CD4-positive, alpha-beta T cell (primary cell): ENCODE measurements at regions not wholly inside any gene's neighbourhood (a gene's known extent, or its start where the extent isn't known, plus 50 kb on each side); places are given as distances from the start of the nearest gene placed in this dataset.

Experiments used
- ATAC-seq: fragments of 200-7000 bp; cut with Tn5 transposase; one replicate; pipeline ENCODE4 v1.10.0; 2022; ENCODE audit warnings: mild to moderate bottlenecking; ENCODE audit not compliant: poor library complexity
- CTCF ChIA-PET: fragments of 350-600 bp; sonication (Branson Sonifier 250); formaldehyde crosslinking; loops from one replicate; lab custom pipeline; 2021; ENCODE audit warnings: antibody characterized with exemption, inconsistent platforms; lab: Charles Lee
- POLR2A ChIA-PET: fragments of 350-600 bp; sonication (Branson Sonifier 250); formaldehyde crosslinking; loops from one replicate; lab custom pipeline; 2021; ENCODE audit warnings: antibody characterized with exemption, inconsistent platforms; lab: Charles Lee
- DNase-seq, 14 experiments: peaks; one replicate each; pipeline ENCODE4 v3.0.0-alpha.2; 2013 to 2020; ENCODE audit warnings: mixed read lengths in 2 of 14
- H3K27ac ChIP-seq, 2 donors: one replicate each; pipeline versions ENCODE4 v1.5.1 to v1.7.0; 2013; ENCODE audit warnings: low read length in 2 of 2, low read depth in 1 of 2, mild to moderate bottlenecking in 1 of 2
- H3K27me3 ChIP-seq, 2 experiments: 1 replicate in 1 of 2; 2 replicates in 1 of 2; pipeline versions ENCODE4 v1.6.1 to v1.7.0; 2013; ENCODE audit warnings: low read length in 2 of 2, control low read depth in 1 of 2, mild to moderate bottlenecking in 1 of 2, moderate library complexity in 1 of 2; ENCODE audit not compliant: insufficient read depth in 2 of 2, control insufficient read depth in 1 of 2
- H3K36me3 ChIP-seq: one replicate; pipeline ENCODE4 v1.6.1; 2013; ENCODE audit warnings: low read length, control low read depth; ENCODE audit not compliant: insufficient read depth
- H3K4me1 ChIP-seq: one replicate; pipeline ENCODE4 v1.6.1; 2013; ENCODE audit warnings: low read length, control low read depth; ENCODE audit not compliant: insufficient read depth
- H3K4me3 ChIP-seq: one replicate; pipeline ENCODE4 v1.5.1; 2013; ENCODE audit warnings: mild to moderate bottlenecking, low read length, moderate library complexity
- H3K9me3 ChIP-seq, 2 experiments: 1 replicate in 1 of 2; 2 replicates in 1 of 2; pipeline versions ENCODE4 v1.6.1 to v1.7.0; 2013; ENCODE audit warnings: low read length in 2 of 2, mild to moderate bottlenecking in 2 of 2, control low read depth in 1 of 2, moderate library complexity in 1 of 2; ENCODE audit not compliant: control insufficient read depth in 1 of 2, insufficient read depth in 1 of 2
- H3K27ac Mint-ChIP-seq: one replicate; pipeline ENCODE4 v1.8.0; 2020; ENCODE audit warnings: mixed read lengths
- H3K27me3 Mint-ChIP-seq: one replicate; pipeline ENCODE4 v1.8.0; 2021; ENCODE audit warnings: mixed read lengths
- H3K36me3 Mint-ChIP-seq: one replicate; pipeline ENCODE4 v1.8.0; 2021; ENCODE audit warnings: low read depth, mixed read lengths
- H3K4me1 Mint-ChIP-seq: one replicate; pipeline ENCODE4 v1.8.0; 2021; ENCODE audit warnings: low read depth, mixed read lengths
- H3K4me3 Mint-ChIP-seq: one replicate; pipeline ENCODE4 v1.8.0; 2020; ENCODE audit warnings: mild to moderate bottlenecking, mixed read lengths
- H3K9me3 Mint-ChIP-seq: one replicate; pipeline ENCODE4 v1.8.0; 2020; ENCODE audit warnings: mixed read lengths
- CTCF ChIP-seq: fragments of 200-600 bp; IDR thresholded peaks from one replicate; pipeline ENCODE4 v1.8.0; 2022; ENCODE audit warnings: antibody characterized with exemption, mild to moderate bottlenecking
- intact Hi-C, 2 experiments: fragments of 100-400 bp; cut with DNase I in 1 of 2; cut with micrococcal nuclease in 1 of 2; formaldehyde crosslinking; loops; one replicate each; pipeline versions ENCODE4 v1.15.1 to v1.9.0; 2023 to 2025; cut with DNase I, micrococcal nuclease

GRCh38 chr3:35413483-35413882 lies 225.8 kb upstream of the ARPP21 start:
- POLR2A ChIA-PET: no interaction called here
- Histone ChIP-seq H3K4me1 (no peaks in the 10 kb centered on the region), H3K27me3 (no peaks in the 10 kb centered on the region), H3K4me3 (no peak overlapping the region), H3K27ac (no peak overlapping the region), H3K9me3 (peaks cover 0 to 5% of the 10 kb centered on the region in 2 experiments), H3K36me3 (no peaks in the 10 kb centered on the region)
- no peak for ATAC-seq
- H3K27me3 Mint-ChIP-seq: no peaks in the 10 kb centered on the region
- peaks cover 2% of the 10 kb centered on the region for H3K9me3 Mint-ChIP-seq
- no peak overlapping the region for H3K27ac Mint-ChIP-seq
- CTCF ChIA-PET: no interaction called here
- H3K4me1 Mint-ChIP-seq: no peaks in the 10 kb centered on the region
- intact Hi-C loops: no loop called here
- no peak overlapping the region for H3K4me3 Mint-ChIP-seq
- no peaks in the 10 kb centered on the region for H3K36me3 Mint-ChIP-seq
- no peak for TF ChIP-seq CTCF
- DNase-seq: no peak

DNA sequence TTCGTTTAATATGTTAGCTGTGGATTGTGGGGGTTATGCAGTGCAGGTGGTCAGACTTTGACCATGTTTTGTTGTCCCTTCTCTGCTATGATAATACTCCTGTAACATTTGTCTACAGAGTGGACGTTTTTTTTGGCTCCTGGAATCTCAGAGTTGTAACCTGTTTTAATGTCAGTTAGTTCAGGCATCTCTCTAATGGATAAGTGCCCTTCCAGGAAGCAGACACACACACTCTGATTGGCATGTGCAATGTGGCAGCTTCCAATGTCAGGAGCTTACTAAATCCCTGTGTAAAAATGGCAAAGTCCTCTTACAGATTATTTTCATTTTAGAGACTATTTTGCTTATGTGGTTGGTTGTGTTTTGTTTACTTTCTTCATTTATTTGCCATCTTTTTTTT lies 222.2 kb upstream of the ARPP21 start:
- DNase-seq: no peak
- ChIA-PET POLR2A (no interaction called here), CTCF (no interaction called here)
- Histone ChIP-seq H3K4me1 (no peaks in the 10 kb centered on the region), H3K36me3 (no peaks in the 10 kb centered on the region), H3K27ac (no peak overlapping the region), H3K27me3 (no peaks in the 10 kb centered on the region), H3K9me3 (peaks cover 0 to 5% of the 10 kb centered on the region in 2 experiments), H3K4me3 (no peak overlapping the region)
- peaks cover 2% of the 10 kb centered on the region for H3K9me3 Mint-ChIP-seq
- no peak for TF ChIP-seq CTCF
- no peaks in the 10 kb centered on the region for H3K27me3 Mint-ChIP-seq
- H3K4me1 Mint-ChIP-seq: no peaks in the 10 kb centered on the region
- no peaks in the 10 kb centered on the region for H3K36me3 Mint-ChIP-seq
- no peak overlapping the region for H3K27ac Mint-ChIP-seq
- no peak overlapping the region for H3K4me3 Mint-ChIP-seq
- ATAC-seq: no peak
- intact Hi-C loops: no loop called here

- no peaks in the 10 kb centered on the region for H3K27me3 Mint-ChIP-seq
- H3K9me3 Mint-ChIP-seq: no peaks in the 10 kb centered on the region
- CTCF ChIA-PET: no interaction called here
- no peaks in the 10 kb centered on the region for H3K4me1 Mint-ChIP-seq
- no peak overlapping the region for H3K4me3 ChIP-seq
- no peak for ATAC-seq
- POLR2A ChIA-PET: no interaction called here
- no peaks in the 10 kb centered on the region for H3K4me1 ChIP-seq
- H3K36me3 Mint-ChIP-seq: no peaks in the 10 kb centered on the region
- H3K27ac ChIP-seq: no peak overlapping the region
- intact Hi-C loops: no loop called here
- no peak for TF ChIP-seq CTCF
- no peak overlapping the region for H3K4me3 Mint-ChIP-seq
- no peaks in the 10 kb centered on the region for H3K27me3 ChIP-seq
- no peak overlapping the region for H3K27ac Mint-ChIP-seq
- H3K9me3 ChIP-seq: no peaks in the 10 kb centered on the region
- no peaks in the 10 kb centered on the region for H3K36me3 ChIP-seq
- no peak for DNase-seq
These were observed 217.2 kb upstream of the ARPP21 start for GRCh38 chr3:35422101-35422500.
